WTC11 (cell line): ENCODE measurements at regions not wholly inside any gene's neighbourhood (a gene's known extent, or its start where the extent isn't known, plus 50 kb on each side); places are given as distances from the start of the nearest gene placed in this dataset.

Experiments
- ATAC-seq: fragments of 200-7000 bp; cut with Tn5 transposase; 2 replicates; pipeline ENCODE4 v1.10.0; 2021; ENCODE audit warnings: mild to moderate bottlenecking, moderate library complexity
- CTCF ChIA-PET: fragments of 300-600 bp; sonication (Branson Sonifier 250); formaldehyde crosslinking; loops from one replicate; lab custom pipeline; 2021; ENCODE audit warnings: antibody characterized with exemption; lab: Charles Lee
- POLR2A ChIA-PET: fragments of 350-600 bp; sonication (Branson Sonifier 250); formaldehyde crosslinking; loops from one replicate; lab custom pipeline; 2021; ENCODE audit warnings: antibody characterized with exemption; lab: Charles Lee
- DNase-seq: peaks from one replicate; pipeline ENCODE4 v3.0.0; 2021; ENCODE audit warnings: low spot score
- H3K27ac Mint-ChIP-seq: 2 replicates; pipeline ENCODE4 v1.8.0; 2021; ENCODE audit warnings: mixed read lengths
- H3K27me3 Mint-ChIP-seq: 2 replicates; pipeline ENCODE4 v1.8.0; 2021; ENCODE audit warnings: low read depth, mild to moderate bottlenecking, moderate library complexity, mixed read lengths
- H3K36me3 Mint-ChIP-seq: 2 replicates; pipeline ENCODE4 v1.8.0; 2021; ENCODE audit warnings: mixed read lengths
- H3K4me1 Mint-ChIP-seq: 2 replicates; pipeline ENCODE4 v1.8.0; 2022; ENCODE audit warnings: mixed read lengths
- H3K4me3 Mint-ChIP-seq: 2 replicates; pipeline ENCODE4 v1.8.0; 2021; ENCODE audit warnings: mild to moderate bottlenecking, moderate library complexity, mixed read lengths
- H3K9me3 Mint-ChIP-seq: 2 replicates; pipeline ENCODE4 v1.8.0; 2021; ENCODE audit warnings: mixed read lengths
- AFF4 ChIP-seq: sonication (generic); formaldehyde crosslinking; IDR thresholded peaks from 2 replicates; pipeline ENCODE4 v1.8.1; 2023; ENCODE audit warnings: mild to moderate bottlenecking, missing genetic modification reagents, borderline replicate concordance
- ATF2 ChIP-seq: sonication (generic); formaldehyde crosslinking; IDR thresholded peaks from 2 replicates; pipeline ENCODE4 v1.8.1; 2022; ENCODE audit warnings: low read depth, missing genetic modification reagents, borderline replicate concordance
- CBFB ChIP-seq: sonication (generic); formaldehyde crosslinking; IDR thresholded peaks from 2 replicates; pipeline ENCODE4 v1.8.1; 2022; ENCODE audit warnings: mild to moderate bottlenecking, low read depth, missing genetic modification reagents
- CREB1 ChIP-seq: sonication (generic); formaldehyde crosslinking; IDR thresholded peaks from 2 replicates; pipeline ENCODE4 v1.8.0; 2023; ENCODE audit warnings: mild to moderate bottlenecking, missing genetic modification reagents
- ETV6 ChIP-seq: sonication (generic); formaldehyde crosslinking; IDR thresholded peaks from 2 replicates; pipeline ENCODE4 v1.8.1; 2022; ENCODE audit warnings: mild to moderate bottlenecking, missing genetic modification reagents
- FOXP1 ChIP-seq: sonication (generic); formaldehyde crosslinking; IDR thresholded peaks from 2 replicates; pipeline ENCODE4 v1.8.0; 2022; ENCODE audit warnings: missing genetic modification reagents, mild to moderate bottlenecking, moderate library complexity, borderline replicate concordance
- FOXP4 ChIP-seq: sonication (generic); formaldehyde crosslinking; IDR thresholded peaks from 2 replicates; pipeline ENCODE4 v1.8.0; 2022; ENCODE audit warnings: mild to moderate bottlenecking, missing genetic modification reagents
- GRHL2 ChIP-seq: fragments of 250-450 bp; sonication (Bioruptor Pico); IDR thresholded peaks from 2 replicates; pipeline ENCODE4 v1.8.0; 2022; ENCODE audit warnings: mild to moderate bottlenecking, moderate library complexity; ENCODE audit not compliant: insufficient replicate concordance, severe bottlenecking
- JAZF1 ChIP-seq: fragments of 250-450 bp; sonication (Bioruptor Pico); IDR thresholded peaks from 2 replicates; pipeline ENCODE4 v1.9.0; 2021; ENCODE audit warnings: moderate library complexity, mild to moderate bottlenecking, inconsistent platforms
- MXD4 ChIP-seq: fragments of 250-450 bp; sonication (Bioruptor Pico); IDR thresholded peaks from 2 replicates; pipeline ENCODE4 v1.8.0; 2021; ENCODE audit warnings: mild to moderate bottlenecking, moderate library complexity, borderline replicate concordance
- NR1H2 ChIP-seq: sonication (generic); formaldehyde crosslinking; IDR thresholded peaks from 2 replicates; pipeline ENCODE4 v1.9.0; 2021; ENCODE audit warnings: mild to moderate bottlenecking, moderate library complexity, missing genetic modification reagents
- RELA ChIP-seq: sonication (generic); formaldehyde crosslinking; IDR thresholded peaks from 2 replicates; pipeline ENCODE4 v1.8.1; 2022; ENCODE audit warnings: missing genetic modification reagents, mild to moderate bottlenecking, borderline replicate concordance
- RORB ChIP-seq: fragments of 250-450 bp; sonication (Bioruptor Pico); IDR thresholded peaks from 2 replicates; pipeline ENCODE4 v1.9.0; 2021; ENCODE audit warnings: mild to moderate bottlenecking
- SMAD3 ChIP-seq: sonication (generic); formaldehyde crosslinking; IDR thresholded peaks from 2 replicates; pipeline ENCODE4 v1.8.0; 2022; ENCODE audit warnings: missing genetic modification reagents, mild to moderate bottlenecking, borderline replicate concordance
- SMAD4 ChIP-seq: sonication (generic); formaldehyde crosslinking; IDR thresholded peaks from 2 replicates; pipeline ENCODE4 v1.8.0; 2022; ENCODE audit warnings: mild to moderate bottlenecking, missing genetic modification reagents
- TP53 ChIP-seq: sonication (generic); formaldehyde crosslinking; IDR thresholded peaks from 2 replicates; pipeline ENCODE4 v1.8.1; 2023; ENCODE audit warnings: mild to moderate bottlenecking, missing genetic modification reagents
- ZNF416 ChIP-seq: fragments of 250-450 bp; sonication (Bioruptor Pico); IDR thresholded peaks from 2 replicates; pipeline ENCODE4 v1.9.0; 2021; ENCODE audit warnings: mild to moderate bottlenecking, inconsistent platforms
- ZNF425 ChIP-seq: fragments of 250-450 bp; sonication (Bioruptor Pico); conservative IDR thresholded peaks from 2 replicates; pipeline ENCODE4 v1.9.0; 2021; ENCODE audit warnings: mild to moderate bottlenecking
- TF ChIP-seq, protein P1 (sequence below): sonication (generic); formaldehyde crosslinking; IDR thresholded peaks from 2 replicates; pipeline ENCODE4 v1.8.0; 2023; ENCODE audit warnings: missing genetic modification reagents, mild to moderate bottlenecking, borderline replicate concordance
- TF ChIP-seq, protein P2 (sequence below): sonication (generic); formaldehyde crosslinking; IDR thresholded peaks from 2 replicates; pipeline ENCODE4 v1.8.1; 2023; ENCODE audit warnings: mild to moderate bottlenecking, missing genetic modification reagents, moderate library complexity

GRCh38 chr10:117878626-117879025 is 168.1 kb downstream of the RAB11FIP2 start:
- no peak overlapping the region for H3K27ac Mint-ChIP-seq
- H3K4me3 Mint-ChIP-seq: no peak overlapping the region
- H3K9me3 Mint-ChIP-seq: no peaks in the 10 kb centered on the region
- ChIA-PET CTCF (no interaction called here), POLR2A (no interaction called here)
- peaks cover 10% of the 10 kb centered on the region for H3K4me1 Mint-ChIP-seq
- ATAC-seq (no peak), DNase-seq (no peak)
- TF ChIP-seq MXD4 (no peak), NR1H2 (CRISPR knock-in tag) (no peak), GRHL2 (CRISPR knock-in tag) (no peak)
- no peaks in the 10 kb centered on the region for H3K27me3 Mint-ChIP-seq
- H3K36me3 Mint-ChIP-seq: no peaks in the 10 kb centered on the region

GRCh38 chr10:117884093-117884492 is 162.6 kb downstream of the RAB11FIP2 start:
- DNase-seq: no peak
- H3K36me3 Mint-ChIP-seq: no peaks in the 10 kb centered on the region
- peaks cover 39% of the 10 kb centered on the region for H3K4me1 Mint-ChIP-seq
- no peak overlapping the region for H3K4me3 Mint-ChIP-seq
- H3K27ac Mint-ChIP-seq: no peak overlapping the region
- ATAC-seq: no peak
- H3K9me3 Mint-ChIP-seq: 0 out of 2 replicates have a peak, but pooled peaks cover 3% of the 10 kb centered on the region
- CTCF ChIA-PET: interaction anchor here (1.1 kb wide), 1 partner anchor 38 kb away, joined by 3 read pairs; no protein-coding TSS in a partner anchor
- no peak for TF ChIP-seq RORB (CRISPR knock-in tag)
- TF ChIP-seq AFF4: no peak
- no peak for TF ChIP-seq ETV6 (CRISPR knock-in tag)
- TF ChIP-seq ATF2: no peak
- TF ChIP-seq FOXP4 (CRISPR knock-in tag): no peak
- TF ChIP-seq ZNF425 (CRISPR knock-in tag): no peak
- no peak for TF ChIP-seq SMAD3 (CRISPR knock-in tag)
- no peak for TF ChIP-seq RELA (CRISPR knock-in tag)
- no peak for TF ChIP-seq ZNF416 (CRISPR knock-in tag)
- no peak for TF ChIP-seq SMAD4 (CRISPR knock-in tag)
- TF ChIP-seq, protein P1, sequence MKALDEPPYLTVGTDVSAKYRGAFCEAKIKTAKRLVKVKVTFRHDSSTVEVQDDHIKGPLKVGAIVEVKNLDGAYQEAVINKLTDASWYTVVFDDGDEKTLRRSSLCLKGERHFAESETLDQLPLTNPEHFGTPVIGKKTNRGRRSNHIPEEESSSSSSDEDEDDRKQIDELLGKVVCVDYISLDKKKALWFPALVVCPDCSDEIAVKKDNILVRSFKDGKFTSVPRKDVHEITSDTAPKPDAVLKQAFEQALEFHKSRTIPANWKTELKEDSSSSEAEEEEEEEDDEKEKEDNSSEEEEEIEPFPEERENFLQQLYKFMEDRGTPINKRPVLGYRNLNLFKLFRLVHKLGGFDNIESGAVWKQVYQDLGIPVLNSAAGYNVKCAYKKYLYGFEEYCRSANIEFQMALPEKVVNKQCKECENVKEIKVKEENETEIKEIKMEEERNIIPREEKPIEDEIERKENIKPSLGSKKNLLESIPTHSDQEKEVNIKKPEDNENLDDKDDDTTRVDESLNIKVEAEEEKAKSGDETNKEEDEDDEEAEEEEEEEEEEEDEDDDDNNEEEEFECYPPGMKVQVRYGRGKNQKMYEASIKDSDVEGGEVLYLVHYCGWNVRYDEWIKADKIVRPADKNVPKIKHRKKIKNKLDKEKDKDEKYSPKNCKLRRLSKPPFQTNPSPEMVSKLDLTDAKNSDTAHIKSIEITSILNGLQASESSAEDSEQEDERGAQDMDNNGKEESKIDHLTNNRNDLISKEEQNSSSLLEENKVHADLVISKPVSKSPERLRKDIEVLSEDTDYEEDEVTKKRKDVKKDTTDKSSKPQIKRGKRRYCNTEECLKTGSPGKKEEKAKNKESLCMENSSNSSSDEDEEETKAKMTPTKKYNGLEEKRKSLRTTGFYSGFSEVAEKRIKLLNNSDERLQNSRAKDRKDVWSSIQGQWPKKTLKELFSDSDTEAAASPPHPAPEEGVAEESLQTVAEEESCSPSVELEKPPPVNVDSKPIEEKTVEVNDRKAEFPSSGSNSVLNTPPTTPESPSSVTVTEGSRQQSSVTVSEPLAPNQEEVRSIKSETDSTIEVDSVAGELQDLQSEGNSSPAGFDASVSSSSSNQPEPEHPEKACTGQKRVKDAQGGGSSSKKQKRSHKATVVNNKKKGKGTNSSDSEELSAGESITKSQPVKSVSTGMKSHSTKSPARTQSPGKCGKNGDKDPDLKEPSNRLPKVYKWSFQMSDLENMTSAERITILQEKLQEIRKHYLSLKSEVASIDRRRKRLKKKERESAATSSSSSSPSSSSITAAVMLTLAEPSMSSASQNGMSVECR (CRISPR knock-in tag): no peak
- TF ChIP-seq JAZF1 (CRISPR knock-in tag): no peak
- TF ChIP-seq, protein P2, sequence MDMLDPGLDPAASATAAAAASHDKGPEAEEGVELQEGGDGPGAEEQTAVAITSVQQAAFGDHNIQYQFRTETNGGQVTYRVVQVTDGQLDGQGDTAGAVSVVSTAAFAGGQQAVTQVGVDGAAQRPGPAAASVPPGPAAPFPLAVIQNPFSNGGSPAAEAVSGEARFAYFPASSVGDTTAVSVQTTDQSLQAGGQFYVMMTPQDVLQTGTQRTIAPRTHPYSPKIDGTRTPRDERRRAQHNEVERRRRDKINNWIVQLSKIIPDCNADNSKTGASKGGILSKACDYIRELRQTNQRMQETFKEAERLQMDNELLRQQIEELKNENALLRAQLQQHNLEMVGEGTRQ (CRISPR knock-in tag): no peak
- no peak for TF ChIP-seq TP53 (CRISPR knock-in tag)
- no peak for TF ChIP-seq FOXP1 (CRISPR knock-in tag)
- TF ChIP-seq CREB1 (CRISPR knock-in tag): no peak
- TF ChIP-seq CBFB (CRISPR knock-in tag): no peak
- TF ChIP-seq, all 79 proteins: peak for 0
- POLR2A ChIA-PET: no interaction called here
- H3K27me3 Mint-ChIP-seq: no peaks in the 10 kb centered on the region
